Sigmoid colon (tissue), 6 donors: ENCODE measurements at regions not wholly inside any gene's neighbourhood (a gene's known extent, or its start where the extent isn't known, plus 50 kb on each side); places are given as distances from the start of the nearest gene placed in this dataset.

ENCODE experiments used
- DNase-seq: peaks from one replicate; pipeline ENCODE4 v3.0.0-alpha.2; 2019
- H3K27ac ChIP-seq, 4 donors: fragments of 200-600 bp; sonication (generic); one replicate each; pipeline ENCODE4 v1.5.1; 2016 to 2019; ENCODE audit warnings: mild to moderate bottlenecking in 1 of 4
- H3K27me3 ChIP-seq, 3 donors: fragments of 200-600 bp; sonication (generic); one replicate each; pipeline ENCODE4 v1.5.1; 2019; ENCODE audit warnings: mild to moderate bottlenecking in 1 of 3
- H3K36me3 ChIP-seq, 4 donors: fragments of 200-600 bp; sonication (generic); one replicate each; pipeline ENCODE4 v1.5.1; 2016 to 2019
- H3K4me1 ChIP-seq, 4 donors: fragments of 200-600 bp; sonication (generic); one replicate each; pipeline ENCODE4 v1.5.1; 2017 to 2019
- H3K4me3 ChIP-seq, 4 donors: fragments of 200-600 bp; sonication (generic); one replicate each; pipeline ENCODE4 v1.5.1; 2017 to 2019; ENCODE audit warnings: mild to moderate bottlenecking in 2 of 4, moderate library complexity in 1 of 4
- H3K9me3 ChIP-seq, 4 donors: fragments of 200-600 bp in 3 of 4; sonication (generic) in 3 of 4; one replicate each; pipeline versions ENCODE4 v1.5.1 to v1.6.1; 2013 to 2019
- CTCF ChIP-seq, 4 experiments: fragments of 450-650 bp in 3 of 4; fragments of 200-600 bp in 1 of 4; IDR thresholded peaks; one replicate each; pipeline ENCODE4 v1.5.1; 2016 to 2019; ENCODE audit warnings: antibody characterized with exemption in 4 of 4, mild to moderate bottlenecking in 3 of 4, moderate library complexity in 2 of 4
- EP300 ChIP-seq, 4 donors: sonication (generic); formaldehyde crosslinking; IDR thresholded peaks; one replicate each; pipeline ENCODE4 v1.6.1; 2017; ENCODE audit warnings: antibody characterized with exemption in 4 of 4
- POLR2A ChIP-seq, 2 donors: fragments of 450-650 bp; IDR thresholded peaks; one replicate each; pipeline ENCODE4 v1.6.1; 2016; ENCODE audit warnings: antibody characterized with exemption in 2 of 2, mild to moderate bottlenecking in 2 of 2, moderate library complexity in 2 of 2
- POLR2AphosphoS5 ChIP-seq, 4 donors: sonication (generic); formaldehyde crosslinking; IDR thresholded peaks; one replicate each; pipeline ENCODE4 v1.6.1; 2017; ENCODE audit warnings: antibody characterized with exemption in 4 of 4
- WGBS, 2 donors: extraction: QIAGEN DNeasy Blood & Tissue Kit; methylation state at CpG; one replicate each; pipeline ENCODE4 v1.1.7; 2013; 5-methylcytosine and 5-hydroxymethylcytosine counted together
- intact Hi-C: fragments of 100-400 bp; cut with DNase I; formaldehyde crosslinking; loops from one replicate; pipeline ENCODE4 v1.15.1; 2023
- donor health status: healthy with polysubstance abuse.
- donor health status: healthy.

- no peak for DNase-seq
- Histone ChIP-seq H3K4me1 (no peaks in the 10 kb centered on the region), H3K4me3 (no peak overlapping the region), H3K27ac (no peak overlapping the region), H3K9me3 (no peaks in the 10 kb centered on the region), H3K27me3 (no peaks in the 10 kb centered on the region), H3K36me3 (no peaks in the 10 kb centered on the region)
- intact Hi-C loops, result no loop called here
- WGBS, 2 donors, result 75 to 76% methylated on average over 2 of the region's 2 CpGs
- TF ChIP-seq POLR2A (IDR thresholded peaks at IDR 0.05) (no peak), EP300 (IDR thresholded peaks at IDR 0.05) (no peak), CTCF (IDR thresholded peaks at IDR 0.05) (no peak), POLR2AphosphoS5 (IDR thresholded peaks at IDR 0.05) (no peak)
These were observed 1042.0 kb upstream of the POT1 start for GRCh38 chr7:125971656-125972055.

GRCh38 chr7:125966278-125967048 lies 1036.8 kb upstream of the POT1 start:
- WGBS, 2 donors, result 81 to 86% methylated on average over 1 of the region's 1 CpG
- Histone ChIP-seq H3K27me3 (no peaks in the 10 kb centered on the region), H3K4me3 (no peak overlapping the region), H3K9me3 (no peaks in the 10 kb centered on the region), H3K36me3 (no peaks in the 10 kb centered on the region), H3K4me1 (no peaks in the 10 kb centered on the region), H3K27ac (no peak overlapping the region)
- intact Hi-C loops, result no loop called here
- TF ChIP-seq POLR2AphosphoS5 (IDR thresholded peaks at IDR 0.05) (no peak), POLR2A (IDR thresholded peaks at IDR 0.05) (no peak), EP300 (IDR thresholded peaks at IDR 0.05) (no peak), CTCF (IDR thresholded peaks at IDR 0.05) (no peak)
- no peak for DNase-seq

GRCh38 chr7:125934955-125935354 lies 1005.3 kb upstream of the POT1 start:
- Histone ChIP-seq H3K9me3 (no peaks in the 10 kb centered on the region), H3K27me3 (no peaks in the 10 kb centered on the region), H3K27ac (no peak overlapping the region), H3K4me1 (no peaks in the 10 kb centered on the region), H3K36me3 (no peaks in the 10 kb centered on the region), H3K4me3 (no peak overlapping the region)
- no peak for DNase-seq
- WGBS, 2 donors, result 29 to 47% methylated on average over 1 of the region's 1 CpG
- intact Hi-C loops, result no loop called here
- TF ChIP-seq EP300 (IDR thresholded peaks at IDR 0.05) (no peak), POLR2AphosphoS5 (IDR thresholded peaks at IDR 0.05) (no peak), CTCF (IDR thresholded peaks at IDR 0.05) (no peak), POLR2A (IDR thresholded peaks at IDR 0.05) (no peak)

- no peaks in the 10 kb centered on the region for H3K4me1 ChIP-seq
- WGBS, 2 donors, result 10 to 37% methylated on average over 2 of the region's 2 CpGs
- intact Hi-C loops, result no loop called here
- H3K27ac ChIP-seq, result no peak overlapping the region
- TF ChIP-seq POLR2AphosphoS5 (IDR thresholded peaks at IDR 0.05) (no peak), CTCF (IDR thresholded peaks at IDR 0.05) (no peak), POLR2A (IDR thresholded peaks at IDR 0.05) (no peak), EP300 (IDR thresholded peaks at IDR 0.05) (no peak)
- no peak for DNase-seq
- no peaks in the 10 kb centered on the region for H3K9me3 ChIP-seq
- H3K4me3 ChIP-seq, result no peak overlapping the region
- H3K36me3 ChIP-seq, result no peaks in the 10 kb centered on the region
- no peaks in the 10 kb centered on the region for H3K27me3 ChIP-seq
These were observed 1004.9 kb upstream of the POT1 start for GRCh38 chr7:125934539-125934938.

- Histone ChIP-seq H3K4me3 (no peak overlapping the region), H3K9me3 (no peaks in the 10 kb centered on the region), H3K4me1 (no peaks in the 10 kb centered on the region), H3K27ac (no peak overlapping the region), H3K36me3 (no peaks in the 10 kb centered on the region), H3K27me3 (no peaks in the 10 kb centered on the region)
- DNase-seq, result no peak
- intact Hi-C loops, result no loop called here
- TF ChIP-seq POLR2A (IDR thresholded peaks at IDR 0.05), result no peak
- TF ChIP-seq POLR2AphosphoS5 (IDR thresholded peaks at IDR 0.05), result no peak
- TF ChIP-seq CTCF (IDR thresholded peaks at IDR 0.05), result no peak
- no peak for TF ChIP-seq EP300 (IDR thresholded peaks at IDR 0.05)
- WGBS, 2 donors, result 72 to 74% methylated on average over 1 of the region's 1 CpG
These were observed 1001.2 kb upstream of the POT1 start for GRCh38 chr7:125930848-125931247.
